IMR-90 (cell line): ENCODE measurements at regions not wholly inside any gene's neighbourhood (a gene's known extent, or its start where the extent isn't known, plus 50 kb on each side); places are given as distances from the start of the nearest gene placed in this dataset.

Experiments used
- ATAC-seq: fragments of 200-7000 bp; cut with Tn5 transposase; 2 replicates; pipeline ENCODE4 v1.9.1; 2020; ENCODE audit warnings: low read depth, mild to moderate bottlenecking, moderate library complexity
- BruUV-seq: library from RNA; stranded (reverse); fragments of 400-500 nt; replicated peaks from 2 replicates; lab custom pipeline; 2021; lab: Mats Ljungman, UMichigan
- CTCF ChIA-PET: fragments of 300-600 bp; formaldehyde crosslinking; extraction: SDS; loops from one replicate; lab custom pipeline; 2021; ENCODE audit warnings: antibody characterized with exemption; lab: Yijun Ruan, JAX
- POLR2A ChIA-PET: fragments of 300-600 bp; sonication (Branson Sonifier 250); formaldehyde crosslinking; loops from one replicate; lab custom pipeline; 2022; ENCODE audit warnings: antibody characterized with exemption; ENCODE audit not compliant: unreplicated experiment; lab: Charles Lee
- DNase-seq: peaks from one replicate; pipeline ENCODE4 v3.0.0; 2013
- H2AFZ ChIP-seq: replicated peaks from 2 replicates; pipeline ENCODE3; 2013; ENCODE audit warnings: low read length, mild to moderate bottlenecking; ENCODE audit not compliant: poor library complexity
- H2AK5ac ChIP-seq: 2 replicates; pipeline ENCODE4 v1.6.1; 2013; ENCODE audit warnings: low read depth, low read length, inconsistent platforms
- H2AK9ac ChIP-seq: replicated peaks from 2 replicates; pipeline ENCODE3; 2013; ENCODE audit warnings: mild to moderate bottlenecking, low read depth, low read length, moderate library complexity; ENCODE audit not compliant: poor library complexity
- H2BK120ac ChIP-seq: 2 replicates; pipeline ENCODE4 v1.6.1; 2013; ENCODE audit warnings: low read depth, low read length, inconsistent platforms
- H2BK15ac ChIP-seq: 3 replicates; pipeline ENCODE4 v1.6.1; 2013; ENCODE audit warnings: low read depth, low read length, inconsistent platforms
- H2BK20ac ChIP-seq: 2 replicates; pipeline ENCODE4 v1.6.1; 2013; ENCODE audit warnings: low read depth, mild to moderate bottlenecking, inconsistent platforms, low read length, moderate library complexity
- H2BK5ac ChIP-seq: 2 replicates; pipeline ENCODE4 v1.6.1; 2013; ENCODE audit warnings: mild to moderate bottlenecking, low read depth, low read length, inconsistent platforms; ENCODE audit not compliant: poor library complexity, severe bottlenecking
- H3K14ac ChIP-seq: replicated peaks from 2 replicates; pipeline ENCODE4 v1.6.1; 2013; ENCODE audit warnings: low read depth, low read length, inconsistent platforms
- H3K18ac ChIP-seq: 2 replicates; pipeline ENCODE4 v1.6.1; 2013; ENCODE audit warnings: low read depth, low read length, control low read depth
- H3K23ac ChIP-seq: 2 replicates; pipeline ENCODE4 v1.6.1; 2013; ENCODE audit warnings: low read depth, low read length, inconsistent platforms
- H3K27ac ChIP-seq: 2 replicates; pipeline ENCODE4 v1.5.1; 2013; ENCODE audit warnings: mild to moderate bottlenecking, control low read depth, low read length; ENCODE audit not compliant: insufficient read depth
- H3K27me3 ChIP-seq: 2 replicates; pipeline ENCODE4 v1.6.1; 2013; ENCODE audit warnings: low read length; ENCODE audit not compliant: control insufficient read depth, insufficient read depth
- H3K36me3 ChIP-seq: 2 replicates; pipeline ENCODE4 v1.6.1; 2013; ENCODE audit warnings: low read length, mixed read lengths; ENCODE audit not compliant: control insufficient read depth, insufficient read depth
- H3K4ac ChIP-seq: 2 replicates; pipeline ENCODE4 v1.6.1; 2013; ENCODE audit warnings: low read depth, low read length, inconsistent platforms
- H3K4me1 ChIP-seq: 2 replicates; pipeline ENCODE4 v1.6.1; 2013; ENCODE audit warnings: low read length, mixed read lengths; ENCODE audit not compliant: control insufficient read depth, insufficient read depth
- H3K4me2 ChIP-seq: 2 replicates; pipeline ENCODE4 v1.6.1; 2013; ENCODE audit warnings: low read depth, mild to moderate bottlenecking, control low read depth, low read length, moderate library complexity
- H3K4me3 ChIP-seq: 2 replicates; pipeline ENCODE4 v1.5.1; 2013; ENCODE audit warnings: low read depth, mild to moderate bottlenecking, control low read depth, low read length, moderate library complexity; ENCODE audit not compliant: insufficient read depth
- H3K56ac ChIP-seq: 2 replicates; pipeline ENCODE4 v1.6.1; 2013; ENCODE audit warnings: low read length, inconsistent platforms; ENCODE audit not compliant: insufficient read depth; ENCODE audit errors: extremely low read depth
- H3K79me1 ChIP-seq, 2 experiments: 2 replicates each; pipeline ENCODE4 v1.6.1; 2013; ENCODE audit warnings: low read length in 2 of 2, inconsistent platforms in 1 of 2, low read depth in 1 of 2
- H3K9ac ChIP-seq: 2 replicates; pipeline ENCODE4 v1.6.1; 2013; ENCODE audit warnings: low read depth, low read length, control low read depth
- H3K9me1 ChIP-seq: 2 replicates; pipeline ENCODE4 v1.6.1; 2013; ENCODE audit warnings: low read length, inconsistent platforms; ENCODE audit not compliant: insufficient read depth
- H3K9me3 ChIP-seq: 2 replicates; pipeline ENCODE4 v1.6.1; 2013; ENCODE audit warnings: low read length; ENCODE audit not compliant: control insufficient read depth, insufficient read depth
- H4K20me1 ChIP-seq: 2 replicates; pipeline ENCODE4 v1.6.1; 2013; ENCODE audit warnings: low read length, inconsistent platforms; ENCODE audit not compliant: insufficient read depth
- H4K5ac ChIP-seq: 2 replicates; pipeline ENCODE4 v1.6.1; 2013; ENCODE audit warnings: mild to moderate bottlenecking, low read depth, low read length, control low read depth
- H4K8ac ChIP-seq, 2 experiments: 2 replicates each; pipeline ENCODE4 v1.6.1; 2013; ENCODE audit warnings: low read depth in 2 of 2, low read length in 2 of 2, control low read depth in 1 of 2, inconsistent platforms in 1 of 2
- H4K91ac ChIP-seq: 2 replicates; pipeline ENCODE4 v1.6.1; 2013; ENCODE audit warnings: low read depth, low read length, inconsistent platforms; ENCODE audit not compliant: insufficient read depth
- BHLHE40 ChIP-seq: fragments of 150-350 bp; IDR thresholded peaks from 2 replicates; pipeline ENCODE4 v1.6.1; 2016; ENCODE audit warnings: mild to moderate bottlenecking, low read depth, low read length
- ELK1 ChIP-seq: fragments of 150-350 bp; IDR thresholded peaks from 2 replicates; pipeline ENCODE4 v1.6.1; 2016; ENCODE audit warnings: low read depth, mild to moderate bottlenecking, low read length, moderate library complexity, borderline replicate concordance
- RCOR1 ChIP-seq: IDR thresholded peaks from 2 replicates; pipeline ENCODE4 v1.6.1; 2012; ENCODE audit warnings: mild to moderate bottlenecking, low read length, improper control_type of control experiment; ENCODE audit not compliant: insufficient replicate concordance
- USF2 ChIP-seq: fragments of 150-350 bp; IDR thresholded peaks from 2 replicates; pipeline ENCODE4 v1.6.1; 2017; ENCODE audit warnings: mild to moderate bottlenecking, antibody characterized with exemption, low read length, low read depth
- WGBS, 2 experiments: methylation state at CpG; one replicate each; pipeline versions ENCODE4 v1.1.5 to v1.1.7; 2013; ENCODE audit warnings: missing lambda C conversion rate in 2 of 2; ENCODE audit not compliant: insufficient read length in 1 of 2; ENCODE audit errors: extremely low coverage in 2 of 2; 5-methylcytosine and 5-hydroxymethylcytosine counted together
- dilution Hi-C: fragments of 300-500 bp; cut with HindIII; formaldehyde crosslinking; loops from one replicate; pipeline ENCODE4 v1.14.3; 2018; ENCODE audit warnings: low sequenced_read_pairs; ENCODE audit not compliant: unreplicated experiment
- in situ Hi-C: fragments of 300-500 bp; cut with MboI; formaldehyde crosslinking; loops from 3 replicates; pipeline ENCODE4 v1.14.3; 2019; ENCODE audit warnings: low sequenced_read_pairs, inconsistent platforms, mixed read lengths
- intact Hi-C: fragments of 100-400 bp; cut with micrococcal nuclease; formaldehyde crosslinking; loops from 2 replicates; pipeline ENCODE4 v1.10.0; 2022

GRCh38 chr10:131777921-131778320 is 122.9 kb upstream of the PPP2R2D start:
- Histone ChIP-seq H3K9ac (no peak overlapping the region), H3K27ac (no peak overlapping the region), H3K4me1 (no peaks in the 10 kb centered on the region), H4K91ac (no peak overlapping the region), H3K9me1 (no peaks in the 10 kb centered on the region), H2BK15ac (no peak overlapping the region), H3K4me2 (no peak overlapping the region), H2BK120ac (no peak overlapping the region), H3K36me3 (no peaks in the 10 kb centered on the region), H3K23ac (no peak overlapping the region), H3K18ac (no peak overlapping the region), H3K4me3 (no peak overlapping the region), H3K9me3 (peaks cover 60% of the 10 kb centered on the region), H4K20me1 (no peaks in the 10 kb centered on the region), H3K14ac (no peak overlapping the region), H4K8ac (no peak overlapping the region), H3K4ac (no peak overlapping the region), H2AK9ac (no peak overlapping the region), H2BK20ac (no peak overlapping the region), H3K27me3 (no peaks in the 10 kb centered on the region), H2AK5ac (no peak overlapping the region), H4K5ac (no peak overlapping the region), H3K56ac (no peak overlapping the region), H3K79me1 (no peaks in the 10 kb centered on the region), H2AFZ (no peak overlapping the region), H2BK5ac (no peak overlapping the region)
- ATAC-seq (no peak), DNase-seq (no peak)
- dilution Hi-C loops (no loop called here), intact Hi-C loops (no loop called here), in situ Hi-C loops (no loop called here)
- ChIA-PET CTCF (no interaction called here), POLR2A (no interaction called here)
- BruUV-seq = no TSS peak
- no CpG with 5 or more reads among the region's 2 CpGs for WGBS, 2 experiments
- TF ChIP-seq ELK1 (no peak), RCOR1 (no peak), BHLHE40 (no peak), USF2 (no peak)
